ENCODE measurements at regions not wholly inside any gene's neighbourhood (a gene's known extent, or its start where the extent isn't known, plus 50 kb on each side); places are given as distances from the start of the nearest gene placed in this dataset.

DNA sequence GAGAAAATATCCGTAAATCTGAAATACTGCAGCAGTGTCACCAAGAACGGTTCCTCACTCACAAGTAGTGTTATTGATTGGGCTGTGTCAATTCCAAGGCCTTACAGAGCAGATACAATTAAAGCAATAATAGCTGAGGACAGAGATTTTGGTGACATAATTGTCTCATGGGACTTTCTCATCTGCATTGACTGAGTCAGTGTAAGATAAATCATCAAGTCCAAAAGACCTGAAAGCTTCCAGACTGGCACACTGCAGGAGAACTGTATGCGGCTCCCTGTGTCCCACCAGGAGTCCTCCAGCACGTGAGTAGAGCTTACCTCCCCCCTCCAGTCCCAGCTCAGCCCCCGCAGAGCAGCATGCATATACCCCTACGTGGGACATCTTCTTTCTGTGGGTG is 655.2 kb upstream of the ARID1B start:
- Mint-ChIP-seq H3K4me3 (no peak overlapping the region), H3K4me1 (no peaks in the 10 kb centered on the region), H3K9me3 (peaks cover 0 to 6% (median 0%) of the 10 kb centered on the region in 11 donors), H3K27me3 (no peaks in the 10 kb centered on the region), H3K27ac (no peak overlapping the region), H3K36me3 (peaks cover 0 to 30% (median 4%) of the 10 kb centered on the region in 5 donors)
- no peak for ATAC-seq
- POLR2A ChIA-PET: interaction anchor here (0.5 kb wide), 1 partner anchor 493 kb away, joined by 3 read pairs; no protein-coding TSS in a partner anchor
- Histone ChIP-seq H3K27me3 (ENCODE audit: control insufficient read depth in 2 of 2, insufficient read depth in 2 of 2, low read length in 2 of 2) (no peaks in the 10 kb centered on the region), H3K27ac (ENCODE audit: low read depth, low read length) (no peak overlapping the region), H3K4me1 (ENCODE audit: control insufficient read depth in 2 of 2, insufficient read depth in 2 of 2, low read length in 2 of 2) (no peaks in the 10 kb centered on the region), H3K36me3 (ENCODE audit: control insufficient read depth in 2 of 3, insufficient read depth in 3 of 3, low read length in 3 of 3) (no peaks in the 10 kb centered on the region), H3K4me3 (ENCODE audit: low read length) (no peak overlapping the region), H3K9me3 (ENCODE audit: control insufficient read depth in 2 of 3, low read length in 3 of 3) (no peaks in the 10 kb centered on the region)
- DNase-seq: no peak
- intact Hi-C loops (cut with micrococcal nuclease): no loop called here
- CTCF ChIA-PET: interaction anchor here (0.6 kb wide), 1 partner anchor 319 kb away, joined by 3 read pairs; no protein-coding TSS in a partner anchor

DNA sequence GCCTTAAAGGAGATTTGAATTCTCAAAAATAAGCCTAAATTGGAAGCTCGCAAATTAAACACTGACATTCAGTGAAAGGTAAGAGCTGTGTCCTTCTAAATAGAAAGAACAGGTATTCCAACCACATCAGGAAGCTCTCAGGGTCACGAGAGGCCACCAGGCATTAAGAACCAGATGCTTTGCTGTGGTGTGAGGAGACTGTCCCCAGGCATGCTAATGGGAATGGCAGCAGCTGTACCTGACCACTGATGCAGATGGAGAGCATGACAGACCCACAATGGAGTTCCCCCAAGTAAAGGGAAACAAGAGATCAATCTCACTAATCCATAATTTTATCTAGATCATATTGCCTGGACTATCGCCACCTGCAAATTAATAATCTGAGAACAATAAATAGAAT is 658.9 kb upstream of the NOX3 start:
- Histone ChIP-seq H3K27ac (ENCODE audit: low read depth, low read length) (no peak overlapping the region), H3K27me3 (ENCODE audit: control insufficient read depth in 2 of 2, insufficient read depth in 2 of 2, low read length in 2 of 2) (no peaks in the 10 kb centered on the region), H3K36me3 (ENCODE audit: control insufficient read depth in 2 of 3, insufficient read depth in 3 of 3, low read length in 3 of 3) (no peaks in the 10 kb centered on the region), H3K4me3 (ENCODE audit: low read length) (no peak overlapping the region), H3K9me3 (ENCODE audit: control insufficient read depth in 2 of 3, low read length in 3 of 3) (no peaks in the 10 kb centered on the region), H3K4me1 (ENCODE audit: control insufficient read depth in 2 of 2, insufficient read depth in 2 of 2, low read length in 2 of 2) (no peaks in the 10 kb centered on the region)
- Mint-ChIP-seq H3K9me3 (peaks cover 0 to 6% (median 0%) of the 10 kb centered on the region in 11 donors), H3K4me3 (no peak overlapping the region), H3K4me1 (no peaks in the 10 kb centered on the region), H3K27me3 (no peaks in the 10 kb centered on the region), H3K36me3 (peaks cover 0 to 27% (median 4%) of the 10 kb centered on the region in 5 donors), H3K27ac (no peak overlapping the region)
- no peak for ATAC-seq
- CTCF ChIA-PET: interaction anchor here (0.7 kb wide), 1 partner anchor 216 kb away, joined by 3 read pairs; no protein-coding TSS in a partner anchor
- POLR2A ChIA-PET: no interaction called here
- intact Hi-C loops (cut with micrococcal nuclease): no loop called here
- DNase-seq: no peak

DNA sequence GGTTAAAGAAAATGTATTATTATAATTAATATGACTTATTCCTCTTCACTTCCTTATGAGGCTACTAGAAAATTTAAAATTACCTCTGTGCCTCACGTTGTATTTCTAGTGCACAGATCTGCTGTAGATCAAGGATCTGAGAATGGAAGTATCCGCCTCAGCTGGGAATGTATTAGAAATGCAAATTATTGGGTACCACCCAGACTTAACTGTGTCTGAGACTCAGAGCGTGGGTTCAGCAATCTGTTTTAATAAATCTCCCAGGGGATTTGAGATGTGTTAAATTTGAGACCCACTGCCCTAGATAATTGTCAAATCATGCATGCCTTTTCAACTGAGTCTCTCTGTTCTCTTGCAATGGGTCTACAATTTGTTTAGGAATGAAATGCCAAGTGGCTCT is 658.0 kb upstream of the NOX3 start:
- Mint-ChIP-seq H3K4me3 (no peak overlapping the region), H3K9me3 (peaks cover 0 to 4% (median 0%) of the 10 kb centered on the region in 11 donors), H3K4me1 (no peaks in the 10 kb centered on the region), H3K27me3 (no peaks in the 10 kb centered on the region), H3K27ac (no peak overlapping the region), H3K36me3 (peaks cover 0 to 29% (median 1%) of the 10 kb centered on the region in 5 donors)
- Histone ChIP-seq H3K27me3 (ENCODE audit: control insufficient read depth in 2 of 2, insufficient read depth in 2 of 2, low read length in 2 of 2) (no peaks in the 10 kb centered on the region), H3K4me3 (ENCODE audit: low read length) (no peak overlapping the region), H3K9me3 (ENCODE audit: control insufficient read depth in 2 of 3, low read length in 3 of 3) (no peaks in the 10 kb centered on the region), H3K27ac (ENCODE audit: low read depth, low read length) (no peak overlapping the region), H3K36me3 (ENCODE audit: control insufficient read depth in 2 of 3, insufficient read depth in 3 of 3, low read length in 3 of 3) (no peaks in the 10 kb centered on the region), H3K4me1 (ENCODE audit: control insufficient read depth in 2 of 2, insufficient read depth in 2 of 2, low read length in 2 of 2) (no peaks in the 10 kb centered on the region)
- POLR2A ChIA-PET: no interaction called here
- intact Hi-C loops (cut with micrococcal nuclease): no loop called here
- DNase-seq (no peak), ATAC-seq (no peak)
- CTCF ChIA-PET: no interaction called here

DNA sequence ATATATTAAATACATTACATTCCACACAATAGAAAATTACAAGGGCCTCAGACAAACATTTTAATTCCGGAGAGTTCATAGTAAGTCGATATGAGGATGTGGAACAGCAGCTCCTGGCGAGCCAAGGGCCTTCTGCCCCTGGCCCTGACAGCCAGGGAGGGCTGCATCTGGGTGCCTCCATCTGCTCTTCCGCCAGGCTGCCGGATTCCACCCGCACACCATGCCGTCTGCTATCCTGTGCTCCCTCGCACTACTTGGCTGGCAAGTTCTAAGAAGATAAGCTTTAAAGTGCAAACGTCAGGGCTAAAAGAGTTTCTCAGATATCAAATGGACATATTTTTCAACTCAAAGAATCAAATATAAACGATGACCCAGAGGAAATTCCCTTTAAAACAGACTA is 656.3 kb upstream of the NOX3 start:
- H3K27me3 Mint-ChIP-seq: no peaks in the 10 kb centered on the region
- no peaks in the 10 kb centered on the region for H3K4me1 ChIP-seq (ENCODE audit: control insufficient read depth in 2 of 2, insufficient read depth in 2 of 2, low read length in 2 of 2)
- no peaks in the 10 kb centered on the region for H3K36me3 ChIP-seq (ENCODE audit: control insufficient read depth in 2 of 3, insufficient read depth in 3 of 3, low read length in 3 of 3)
- H3K4me3 Mint-ChIP-seq: no peak overlapping the region
- H3K27me3 ChIP-seq (ENCODE audit: control insufficient read depth in 2 of 2, insufficient read depth in 2 of 2, low read length in 2 of 2): no peaks in the 10 kb centered on the region
- H3K27ac Mint-ChIP-seq: no peak overlapping the region
- H3K4me1 Mint-ChIP-seq: no peaks in the 10 kb centered on the region
- ChIA-PET POLR2A (no interaction called here), CTCF (no interaction called here)
- H3K27ac ChIP-seq (ENCODE audit: low read depth, low read length): no peak overlapping the region
- peaks cover 0 to 4% (median 0%) of the 10 kb centered on the region in 11 donors for H3K9me3 Mint-ChIP-seq
- DNase-seq (no peak), ATAC-seq (no peak)
- H3K36me3 Mint-ChIP-seq: peaks cover 0 to 30% (median 0%) of the 10 kb centered on the region in 5 donors
- no peak overlapping the region for H3K4me3 ChIP-seq (ENCODE audit: low read length)
- no peaks in the 10 kb centered on the region for H3K9me3 ChIP-seq (ENCODE audit: control insufficient read depth in 2 of 3, low read length in 3 of 3)
- intact Hi-C loops (cut with micrococcal nuclease): no loop called here

DNA sequence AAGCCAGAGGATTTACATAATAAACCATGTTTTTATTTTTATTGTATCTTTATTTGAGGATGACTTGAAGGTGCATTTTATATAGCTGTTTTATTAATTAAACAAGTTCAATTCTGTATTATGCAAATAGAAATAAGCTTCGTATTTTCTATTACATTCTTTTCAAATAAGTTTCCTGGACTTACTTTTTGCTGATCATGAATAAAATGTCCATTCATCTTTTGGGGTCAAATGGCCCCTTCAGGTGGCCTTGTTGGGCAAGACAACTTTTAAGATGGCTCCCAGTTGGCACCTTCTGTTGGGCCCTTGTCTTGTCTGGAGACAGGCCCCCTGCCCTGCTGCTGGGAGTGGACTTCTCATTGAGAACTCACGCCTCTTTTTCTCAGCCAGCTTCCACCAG is 654.6 kb upstream of the NOX3 start:
- ChIA-PET POLR2A (no interaction called here), CTCF (no interaction called here)
- H3K27ac ChIP-seq (ENCODE audit: low read depth, low read length): no peak overlapping the region
- Mint-ChIP-seq H3K4me3 (no peak overlapping the region), H3K27me3 (no peaks in the 10 kb centered on the region), H3K4me1 (no peaks in the 10 kb centered on the region), H3K36me3 (peaks cover 0 to 35% (median 0%) of the 10 kb centered on the region in 5 donors), H3K9me3 (peaks cover 0 to 2% (median 0%) of the 10 kb centered on the region in 11 donors), H3K27ac (no peak overlapping the region)
- no peaks in the 10 kb centered on the region for H3K27me3 ChIP-seq (ENCODE audit: control insufficient read depth in 2 of 2, insufficient read depth in 2 of 2, low read length in 2 of 2)
- no peaks in the 10 kb centered on the region for H3K4me1 ChIP-seq (ENCODE audit: control insufficient read depth in 2 of 2, insufficient read depth in 2 of 2, low read length in 2 of 2)
- intact Hi-C loops (cut with micrococcal nuclease): no loop called here
- DNase-seq: no peak
- no peak overlapping the region for H3K4me3 ChIP-seq (ENCODE audit: low read length)
- no peaks in the 10 kb centered on the region for H3K9me3 ChIP-seq (ENCODE audit: control insufficient read depth in 2 of 3, low read length in 3 of 3)
- H3K36me3 ChIP-seq (ENCODE audit: control insufficient read depth in 2 of 3, insufficient read depth in 3 of 3, low read length in 3 of 3): no peaks in the 10 kb centered on the region
- no peak for ATAC-seq

DNA sequence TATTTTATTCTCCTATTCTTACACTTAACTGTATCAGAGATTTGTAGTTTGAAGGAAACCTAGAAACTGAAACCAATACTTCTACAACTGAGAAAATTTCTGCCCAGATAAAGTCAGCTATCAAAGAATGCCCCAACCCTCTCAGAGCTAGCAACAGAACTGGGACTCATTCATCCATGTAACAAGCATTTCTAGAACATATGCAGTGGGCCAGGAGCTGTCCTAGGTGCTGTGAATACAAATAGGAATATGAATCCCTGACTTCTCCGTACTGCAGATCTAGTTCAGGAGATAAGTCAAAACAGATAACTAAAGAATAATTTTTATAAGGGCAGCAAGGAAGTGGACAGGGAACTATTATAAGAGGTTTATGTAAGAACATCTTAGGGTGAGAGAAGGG is 654.1 kb upstream of the NOX3 start:
- DNase-seq (no peak), ATAC-seq (no peak)
- ChIA-PET CTCF (no interaction called here), POLR2A (no interaction called here)
- H3K36me3 Mint-ChIP-seq: peaks cover 0 to 41% (median 0%) of the 10 kb centered on the region in 5 donors
- Histone ChIP-seq H3K27me3 (ENCODE audit: control insufficient read depth in 2 of 2, insufficient read depth in 2 of 2, low read length in 2 of 2) (no peaks in the 10 kb centered on the region), H3K36me3 (ENCODE audit: control insufficient read depth in 2 of 3, insufficient read depth in 3 of 3, low read length in 3 of 3) (no peaks in the 10 kb centered on the region), H3K4me1 (ENCODE audit: control insufficient read depth in 2 of 2, insufficient read depth in 2 of 2, low read length in 2 of 2) (no peaks in the 10 kb centered on the region), H3K9me3 (ENCODE audit: control insufficient read depth in 2 of 3, low read length in 3 of 3) (no peaks in the 10 kb centered on the region), H3K27ac (ENCODE audit: low read depth, low read length) (no peak overlapping the region), H3K4me3 (ENCODE audit: low read length) (no peak overlapping the region)
- no peaks in the 10 kb centered on the region for H3K4me1 Mint-ChIP-seq
- no peak overlapping the region for H3K4me3 Mint-ChIP-seq
- intact Hi-C loops (cut with micrococcal nuclease): no loop called here
- no peak overlapping the region for H3K27ac Mint-ChIP-seq
- no peaks in the 10 kb centered on the region for H3K27me3 Mint-ChIP-seq
- H3K9me3 Mint-ChIP-seq: peaks cover 0 to 2% (median 0%) of the 10 kb centered on the region in 11 donors

DNA sequence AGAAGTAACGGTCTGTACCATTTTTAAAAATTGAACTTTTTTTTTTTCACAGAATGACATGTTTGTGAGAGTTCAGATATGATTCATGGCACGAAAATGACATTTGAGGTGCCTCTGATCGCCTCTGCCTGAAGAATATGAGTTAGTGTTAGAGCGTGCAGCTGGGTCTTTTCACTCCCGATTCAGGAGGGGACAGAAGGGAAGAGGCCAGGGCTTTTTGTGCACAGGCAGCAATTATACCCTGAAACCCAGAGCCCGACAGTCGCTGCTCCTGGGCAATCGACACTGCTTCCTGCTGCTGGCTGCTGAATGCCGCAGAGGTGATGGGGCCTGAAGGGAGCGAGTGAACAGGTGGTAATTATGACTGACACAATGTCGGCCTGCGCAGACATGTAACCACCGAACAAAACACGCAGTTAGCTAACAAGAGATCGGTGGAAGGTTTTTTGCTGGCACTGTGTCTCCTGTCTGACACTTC is 652.0 kb upstream of the NOX3 start:
- Histone ChIP-seq H3K27ac (ENCODE audit: low read depth, low read length) (no peak overlapping the region), H3K9me3 (ENCODE audit: control insufficient read depth in 2 of 3, low read length in 3 of 3) (no peaks in the 10 kb centered on the region), H3K36me3 (ENCODE audit: control insufficient read depth in 2 of 3, insufficient read depth in 3 of 3, low read length in 3 of 3) (no peaks in the 10 kb centered on the region), H3K27me3 (ENCODE audit: control insufficient read depth in 2 of 2, insufficient read depth in 2 of 2, low read length in 2 of 2) (no peaks in the 10 kb centered on the region), H3K4me3 (ENCODE audit: low read length) (no peak overlapping the region), H3K4me1 (ENCODE audit: control insufficient read depth in 2 of 2, insufficient read depth in 2 of 2, low read length in 2 of 2) (no peaks in the 10 kb centered on the region)
- Mint-ChIP-seq H3K36me3 (peaks cover 0 to 59% (median 4%) of the 10 kb centered on the region in 5 donors), H3K4me1 (no peaks in the 10 kb centered on the region), H3K27ac (no peak overlapping the region), H3K9me3 (peaks cover 0 to 4% (median 0%) of the 10 kb centered on the region in 11 donors), H3K27me3 (no peaks in the 10 kb centered on the region), H3K4me3 (no peak overlapping the region)
- intact Hi-C loops (cut with micrococcal nuclease): no loop called here
- no peak for ATAC-seq
- CTCF ChIA-PET: no interaction called here
- POLR2A ChIA-PET: no interaction called here
- DNase-seq: no peak

All from naive thymus-derived CD4-positive, alpha-beta T cell (primary cell).